Tibial nerve (tissue), 4 donors: ENCODE measurements at regions not wholly inside any gene's neighbourhood (a gene's known extent, or its start where the extent isn't known, plus 50 kb on each side); places are given as distances from the start of the nearest gene placed in this dataset.

Source experiments
- DNase-seq, 2 donors: peaks; one replicate each; pipeline ENCODE4 v3.0.0-alpha.2; 2019; ENCODE audit warnings: low spot score in 2 of 2
- H3K27ac ChIP-seq, 4 donors: fragments of 200-600 bp; sonication (generic) in 3 of 4; one replicate each; pipeline ENCODE4 v1.5.1; 2017 to 2019; ENCODE audit warnings: mild to moderate bottlenecking in 1 of 4
- H3K27me3 ChIP-seq, 2 donors: fragments of 200-600 bp; sonication (generic) in 1 of 2; one replicate each; pipeline versions ENCODE4 v1.5.1 to v1.6.0; 2017 to 2019
- H3K36me3 ChIP-seq, 3 donors: fragments of 200-600 bp; sonication (generic); one replicate each; pipeline ENCODE4 v1.5.1; 2018 to 2019
- H3K4me1 ChIP-seq, 4 donors: fragments of 200-600 bp; sonication (generic) in 3 of 4; one replicate each; pipeline ENCODE4 v1.5.1; 2017 to 2019
- H3K4me3 ChIP-seq, 4 donors: fragments of 200-600 bp; sonication (generic) in 3 of 4; one replicate each; pipeline ENCODE4 v1.5.1; 2017 to 2019; ENCODE audit warnings: mild to moderate bottlenecking in 1 of 4, moderate library complexity in 1 of 4
- H3K9me3 ChIP-seq, 4 donors: fragments of 200-600 bp; sonication (generic) in 3 of 4; one replicate each; pipeline ENCODE4 v1.5.1; 2017 to 2019
- CTCF ChIP-seq, 5 experiments: fragments of 200-600 bp in 3 of 5; fragments of 450-650 bp in 2 of 5; sonication (generic) in 3 of 5; IDR thresholded peaks; one replicate each; pipeline ENCODE4 v1.5.1; 2016 to 2019; ENCODE audit warnings: antibody characterized with exemption in 5 of 5, mild to moderate bottlenecking in 3 of 5, moderate library complexity in 2 of 5
- EP300 ChIP-seq, 2 donors: sonication (generic); formaldehyde crosslinking; IDR thresholded peaks; one replicate each; pipeline ENCODE4 v1.6.1; 2017; ENCODE audit warnings: antibody characterized with exemption in 2 of 2, mild to moderate bottlenecking in 1 of 2
- POLR2A ChIP-seq, 2 donors: fragments of 450-650 bp; IDR thresholded peaks; one replicate each; pipeline ENCODE4 v1.6.1; 2017; ENCODE audit warnings: antibody characterized with exemption in 2 of 2, mild to moderate bottlenecking in 2 of 2, moderate library complexity in 2 of 2
- WGBS, 2 donors: methylation state at CpG; one replicate each; pipeline ENCODE4 v1.1.5; 2018; 5-methylcytosine and 5-hydroxymethylcytosine counted together

- no peaks in the 10 kb centered on the region for H3K36me3 ChIP-seq
- H3K4me3 ChIP-seq = no peak overlapping the region
- no peaks in the 10 kb centered on the region for H3K4me1 ChIP-seq
- TF ChIP-seq POLR2A (IDR thresholded peaks at IDR 0.05) (no peak), CTCF (IDR thresholded peaks at IDR 0.05) (no peak), EP300 (IDR thresholded peaks at IDR 0.05) (no peak)
- H3K9me3 ChIP-seq = no peaks in the 10 kb centered on the region
- DNase-seq = no peak
- 81 to 85% methylated on average over 9 of the region's 9 CpGs for WGBS, 2 donors
- H3K27me3 ChIP-seq = no peaks in the 10 kb centered on the region
- H3K27ac ChIP-seq = no peak overlapping the region
These were observed 130.9 kb upstream of the PLEKHA5 start for GRCh38 chr12:18998343-18999261.

- H3K4me3 ChIP-seq = no peak overlapping the region
- H3K27me3 ChIP-seq = no peaks in the 10 kb centered on the region
- TF ChIP-seq EP300 (IDR thresholded peaks at IDR 0.05) (no peak), POLR2A (IDR thresholded peaks at IDR 0.05) (no peak), CTCF (IDR thresholded peaks at IDR 0.05) (no peak)
- 91 to 100% methylated on average over 2 of the region's 2 CpGs for WGBS, 2 donors
- H3K36me3 ChIP-seq = no peaks in the 10 kb centered on the region
- H3K4me1 ChIP-seq = no peaks in the 10 kb centered on the region
- H3K9me3 ChIP-seq = no peaks in the 10 kb centered on the region
- no peak for DNase-seq
- no peak overlapping the region for H3K27ac ChIP-seq
These were observed 128.7 kb upstream of the PLEKHA5 start for GRCh38 chr12:19000836-19001235.

- Histone ChIP-seq H3K4me3 (no peak overlapping the region), H3K9me3 (no peaks in the 10 kb centered on the region), H3K27ac (no peak overlapping the region), H3K27me3 (no peaks in the 10 kb centered on the region), H3K36me3 (no peaks in the 10 kb centered on the region), H3K4me1 (no peaks in the 10 kb centered on the region)
- TF ChIP-seq POLR2A (IDR thresholded peaks at IDR 0.05) = no peak
- 63 to 65% methylated on average over 3 of the region's 3 CpGs for WGBS, 2 donors
- no peak for DNase-seq
These were observed 127.3 kb upstream of the PLEKHA5 start for GRCh38 chr12:19002216-19002615.

- H3K4me1 ChIP-seq = no peaks in the 10 kb centered on the region
- no peak overlapping the region for H3K27ac ChIP-seq
- TF ChIP-seq POLR2A (IDR thresholded peaks at IDR 0.05) (no peak), CTCF (IDR thresholded peaks at IDR 0.05) (no peak), EP300 (IDR thresholded peaks at IDR 0.05) (no peak)
- 52 to 54% methylated on average over 2 of the region's 2 CpGs for WGBS, 2 donors
- no peaks in the 10 kb centered on the region for H3K9me3 ChIP-seq
- H3K27me3 ChIP-seq = no peaks in the 10 kb centered on the region
- DNase-seq = no peak
- no peaks in the 10 kb centered on the region for H3K36me3 ChIP-seq
- no peak overlapping the region for H3K4me3 ChIP-seq
These were observed 126.4 kb upstream of the PLEKHA5 start for GRCh38 chr12:19003141-19003540.

- Histone ChIP-seq H3K36me3 (no peaks in the 10 kb centered on the region), H3K9me3 (no peaks in the 10 kb centered on the region), H3K4me1 (no peaks in the 10 kb centered on the region), H3K4me3 (no peak overlapping the region), H3K27ac (no peak overlapping the region), H3K27me3 (no peaks in the 10 kb centered on the region)
- no peak for TF ChIP-seq CTCF (IDR thresholded peaks at IDR 0.05)
- TF ChIP-seq POLR2A (IDR thresholded peaks at IDR 0.05) = no peak
- no peak for TF ChIP-seq EP300 (IDR thresholded peaks at IDR 0.05)
- WGBS, 2 donors = 50 to 64% methylated on average over 4 of the region's 4 CpGs
- no peak for DNase-seq
These were observed 125.4 kb upstream of the PLEKHA5 start for GRCh38 chr12:19003987-19004619.
